A673 (cell line): ENCODE measurements at regions not wholly inside any gene's neighbourhood (a gene's known extent, or its start where the extent isn't known, plus 50 kb on each side); places are given as distances from the start of the nearest gene placed in this dataset.

Experiments
- BruUV-seq: library from RNA; stranded (reverse); fragments of 400-500 nt; replicated peaks from 2 replicates; lab custom pipeline; 2021; lab: Mats Ljungman, UMichigan
- CTCF ChIA-PET: fragments of 300-600 bp; sonication (Branson Sonifier 250); formaldehyde crosslinking; loops from one replicate; lab custom pipeline; 2022; ENCODE audit warnings: antibody characterized with exemption; lab: Charles Lee
- POLR2A ChIA-PET: fragments of 300-600 bp; sonication (Branson Sonifier 250); formaldehyde crosslinking; loops from one replicate; lab custom pipeline; 2022; ENCODE audit warnings: antibody characterized with exemption; ENCODE audit not compliant: low non-redundant PET; lab: Charles Lee
- DNase-seq: peaks from one replicate; pipeline ENCODE4 v3.0.0-alpha.2; 2015; ENCODE audit warnings: low spot score
- H3K27ac ChIP-seq: fragments of 200-600 bp; sonication (generic); 2 replicates; pipeline ENCODE4 v1.5.1; 2016; ENCODE audit warnings: mixed run types, low read depth, mild to moderate bottlenecking, mixed read lengths, antibody characterized with exemption, low read length; ENCODE audit not compliant: poor library complexity, severe bottlenecking
- H3K27me3 ChIP-seq: fragments of 200-600 bp; sonication (generic); replicated peaks from 2 replicates; pipeline ENCODE4 v1.6.1; 2017; ENCODE audit warnings: mixed run types, low read depth, mild to moderate bottlenecking, mixed read lengths, antibody characterized with exemption, low read length; ENCODE audit not compliant: insufficient read depth, poor library complexity
- H3K36me3 ChIP-seq: fragments of 200-600 bp; sonication (generic); 2 replicates; pipeline ENCODE4 v1.6.1; 2016; ENCODE audit warnings: mixed run types, mild to moderate bottlenecking, mixed read lengths, antibody characterized with exemption, low read length; ENCODE audit not compliant: insufficient read depth, poor library complexity, severe bottlenecking
- H3K4me1 ChIP-seq: fragments of 200-600 bp; sonication (generic); 2 replicates; pipeline ENCODE4 v1.6.1; 2017; ENCODE audit warnings: mixed run types, mild to moderate bottlenecking, mixed read lengths, antibody characterized with exemption, low read length; ENCODE audit not compliant: insufficient read depth, poor library complexity, severe bottlenecking
- H3K4me3 ChIP-seq: fragments of 200-600 bp; sonication (generic); 2 replicates; pipeline ENCODE4 v1.5.1; 2016; ENCODE audit warnings: low read depth, mixed run types, mild to moderate bottlenecking, mixed read lengths, low read length; ENCODE audit not compliant: poor library complexity, severe bottlenecking
- H3K9me3 ChIP-seq: fragments of 200-600 bp; sonication (generic); 2 replicates; pipeline ENCODE4 v1.6.1; 2016; ENCODE audit warnings: mixed run types, low read depth, mild to moderate bottlenecking, mixed read lengths, antibody characterized with exemption, low read length; ENCODE audit not compliant: poor library complexity, severe bottlenecking
- EZH2 ChIP-seq: fragments of 200-600 bp; sonication (generic); IDR thresholded peaks from 2 replicates; pipeline ENCODE4 v1.6.1; 2017; ENCODE audit warnings: borderline replicate concordance, low read depth, mild to moderate bottlenecking, mixed read lengths, antibody characterized with exemption, low read length; ENCODE audit not compliant: poor library complexity, severe bottlenecking
- intact Hi-C: fragments of 100-400 bp; cut with micrococcal nuclease; formaldehyde crosslinking; loops from one replicate; pipeline ENCODE4 v1.10.0; 2022; ENCODE audit not compliant: unreplicated experiment
- TF ChIP-seq, protein P1 (sequence below): fragments of 300-800, 200-600 bp; sonication (generic); conservative IDR thresholded peaks from 2 replicates; pipeline ENCODE4 v1.5.1; 2017; ENCODE audit warnings: low read depth, mild to moderate bottlenecking, antibody characterized with exemption, low read length, moderate library complexity, mixed read lengths

DNA sequence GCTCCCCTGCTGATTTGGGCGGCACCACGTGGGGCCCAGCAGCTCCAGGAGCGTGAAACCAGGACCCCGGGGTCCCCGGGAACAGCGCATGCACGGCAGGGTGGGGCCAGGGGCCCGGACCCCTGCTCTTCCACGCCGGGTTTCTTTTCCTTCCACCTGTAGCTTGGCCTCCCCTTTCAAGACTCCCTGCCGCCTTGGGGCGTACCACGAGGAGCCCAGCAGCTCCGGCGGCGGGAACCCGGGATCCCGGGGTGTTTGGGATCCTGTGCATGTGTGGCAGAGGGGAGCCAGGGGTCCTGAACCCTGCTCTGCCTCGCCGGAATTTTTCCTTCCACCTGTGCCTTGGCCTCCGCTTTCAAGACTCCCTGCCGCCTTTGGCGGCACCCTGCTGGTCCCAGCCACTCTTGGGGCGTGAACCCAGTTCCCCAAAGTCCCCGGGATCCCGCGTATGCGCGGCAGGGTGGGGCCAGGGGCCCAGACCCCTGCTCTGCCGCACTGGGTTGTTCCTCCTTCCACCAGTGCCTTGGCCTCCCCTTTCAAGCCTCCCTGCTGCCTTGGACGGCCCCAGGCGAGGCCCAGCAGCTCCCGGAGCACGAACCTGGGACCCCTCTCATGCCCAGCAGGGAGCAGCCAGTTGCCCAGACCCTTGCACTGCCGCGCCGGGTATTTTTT, 322.7 kb downstream of the ALG10 start:
- POLR2A ChIA-PET, result no interaction called here
- Histone ChIP-seq H3K4me3 (no peak overlapping the region), H3K9me3 (peaks cover 15% of the 10 kb centered on the region), H3K36me3 (no peaks in the 10 kb centered on the region), H3K27ac (no peak overlapping the region), H3K27me3 (no peaks in the 10 kb centered on the region), H3K4me1 (no peaks in the 10 kb centered on the region)
- no peak for DNase-seq
- CTCF ChIA-PET, result no interaction called here
- TF ChIP-seq, protein P1, sequence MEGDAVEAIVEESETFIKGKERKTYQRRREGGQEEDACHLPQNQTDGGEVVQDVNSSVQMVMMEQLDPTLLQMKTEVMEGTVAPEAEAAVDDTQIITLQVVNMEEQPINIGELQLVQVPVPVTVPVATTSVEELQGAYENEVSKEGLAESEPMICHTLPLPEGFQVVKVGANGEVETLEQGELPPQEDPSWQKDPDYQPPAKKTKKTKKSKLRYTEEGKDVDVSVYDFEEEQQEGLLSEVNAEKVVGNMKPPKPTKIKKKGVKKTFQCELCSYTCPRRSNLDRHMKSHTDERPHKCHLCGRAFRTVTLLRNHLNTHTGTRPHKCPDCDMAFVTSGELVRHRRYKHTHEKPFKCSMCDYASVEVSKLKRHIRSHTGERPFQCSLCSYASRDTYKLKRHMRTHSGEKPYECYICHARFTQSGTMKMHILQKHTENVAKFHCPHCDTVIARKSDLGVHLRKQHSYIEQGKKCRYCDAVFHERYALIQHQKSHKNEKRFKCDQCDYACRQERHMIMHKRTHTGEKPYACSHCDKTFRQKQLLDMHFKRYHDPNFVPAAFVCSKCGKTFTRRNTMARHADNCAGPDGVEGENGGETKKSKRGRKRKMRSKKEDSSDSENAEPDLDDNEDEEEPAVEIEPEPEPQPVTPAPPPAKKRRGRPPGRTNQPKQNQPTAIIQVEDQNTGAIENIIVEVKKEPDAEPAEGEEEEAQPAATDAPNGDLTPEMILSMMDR, result no peak
- no peak for TF ChIP-seq EZH2
- no TSS peak for BruUV-seq
- intact Hi-C loops, result no loop called here

DNA sequence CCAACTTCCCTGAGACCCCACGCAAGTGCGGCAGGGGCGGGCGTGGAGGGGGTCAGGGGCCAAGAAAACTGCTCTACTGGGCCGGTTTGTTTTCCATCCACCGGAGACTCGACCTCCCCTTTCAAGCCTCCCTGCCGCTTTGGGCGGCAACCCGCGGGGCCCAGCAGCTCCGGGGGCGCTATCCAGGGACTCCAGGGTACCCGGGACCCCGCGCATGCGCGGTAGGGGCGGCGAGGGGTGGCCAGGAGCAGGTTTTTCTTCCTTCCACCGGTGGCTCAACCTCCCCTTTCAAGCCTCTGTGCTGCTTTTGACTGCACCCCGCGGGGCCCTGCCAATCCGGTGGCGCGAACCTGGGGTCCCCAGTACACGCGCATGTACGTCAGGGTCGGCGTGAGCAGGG, 323.5 kb downstream of the ALG10 start:
- DNase-seq, result peak; percentile 6
- peaks cover 22% of the 10 kb centered on the region for H3K9me3 ChIP-seq
- no peak overlapping the region for H3K27ac ChIP-seq
- H3K4me3 ChIP-seq, result no peak overlapping the region
- BruUV-seq, result no TSS peak
- TF ChIP-seq, protein P1, result no peak
- no peak for TF ChIP-seq EZH2
- H3K27me3 ChIP-seq, result no peaks in the 10 kb centered on the region
- intact Hi-C loops, result no loop called here
- H3K4me1 ChIP-seq, result no peaks in the 10 kb centered on the region
- CTCF ChIA-PET, result no interaction called here
- H3K36me3 ChIP-seq, result no peaks in the 10 kb centered on the region
- POLR2A ChIA-PET, result no interaction called here

DNA sequence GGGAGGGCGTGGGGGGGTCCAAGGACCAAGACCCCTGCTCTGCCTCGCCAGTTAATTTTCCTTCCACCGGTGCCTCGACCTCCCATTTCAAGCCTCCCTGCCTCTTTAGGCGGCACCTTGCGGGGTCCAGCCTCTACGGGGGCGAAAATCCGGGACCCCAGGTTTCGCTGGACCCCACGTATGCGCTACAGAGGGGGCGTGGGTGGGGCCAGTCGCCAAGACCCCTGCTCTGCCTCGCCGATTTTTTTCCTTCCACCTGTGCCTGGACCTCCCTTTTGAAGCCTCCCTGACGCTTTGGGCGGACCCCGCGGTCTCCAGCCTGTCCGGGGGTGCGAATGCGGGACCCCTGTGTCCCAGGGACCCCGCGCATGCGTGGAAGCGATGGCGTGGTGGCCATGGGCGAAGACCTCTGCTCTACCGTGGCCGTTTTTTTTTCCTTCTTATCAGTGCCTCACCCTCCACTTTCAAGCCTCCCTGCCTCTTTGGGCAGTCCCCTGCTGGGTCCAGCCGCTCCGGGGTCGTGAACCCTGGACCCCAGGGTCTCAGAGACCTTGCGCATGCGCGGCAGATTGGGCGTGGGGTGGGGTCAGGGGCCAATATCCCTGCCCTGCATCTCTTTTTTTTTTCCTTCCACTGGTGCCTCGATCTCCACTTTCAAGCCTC, 324.2 kb downstream of the ALG10 start:
- peaks cover 22% of the 10 kb centered on the region for H3K9me3 ChIP-seq
- no peak overlapping the region for H3K4me3 ChIP-seq
- TF ChIP-seq, protein P1, result no peak
- no peak for TF ChIP-seq EZH2
- POLR2A ChIA-PET, result no interaction called here
- CTCF ChIA-PET, result no interaction called here
- no peak for DNase-seq
- H3K36me3 ChIP-seq, result no peaks in the 10 kb centered on the region
- no peak overlapping the region for H3K27ac ChIP-seq
- intact Hi-C loops, result no loop called here
- BruUV-seq, result no TSS peak
- H3K27me3 ChIP-seq, result no peaks in the 10 kb centered on the region
- no peaks in the 10 kb centered on the region for H3K4me1 ChIP-seq
